ENCODE measurements at regions not wholly inside any gene's neighbourhood (a gene's known extent, or its start where the extent isn't known, plus 50 kb on each side); places are given as distances from the start of the nearest gene placed in this dataset.
"Not testable (repeated sequence)": the region's sequence is repeated elsewhere in the genome, so short reads cannot be mapped to it uniquely, and the experiment has no call there.

DNA sequence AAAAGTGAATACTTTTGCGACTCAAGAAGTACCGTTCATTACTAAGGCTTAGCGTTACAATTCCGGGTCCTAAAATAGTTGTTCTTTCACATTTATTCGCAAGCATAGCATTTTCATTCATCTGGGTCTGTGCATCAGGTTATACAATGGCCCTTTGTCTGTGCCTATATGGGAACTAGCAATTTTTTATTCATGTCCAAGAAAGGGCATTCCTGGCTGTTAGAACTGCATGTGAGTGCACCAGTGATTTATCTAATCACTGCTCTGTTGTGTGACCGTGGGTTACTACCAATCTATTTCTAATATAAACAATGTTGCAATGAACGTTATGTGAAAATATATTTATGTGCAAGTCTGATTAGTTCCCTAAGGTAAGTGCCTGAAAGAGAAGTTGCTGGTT is 63.8 kb downstream of the SPANXA1 start:
- not testable (repeated sequence) for DNase-seq (ENCODE audit: low read depth)

DNA sequence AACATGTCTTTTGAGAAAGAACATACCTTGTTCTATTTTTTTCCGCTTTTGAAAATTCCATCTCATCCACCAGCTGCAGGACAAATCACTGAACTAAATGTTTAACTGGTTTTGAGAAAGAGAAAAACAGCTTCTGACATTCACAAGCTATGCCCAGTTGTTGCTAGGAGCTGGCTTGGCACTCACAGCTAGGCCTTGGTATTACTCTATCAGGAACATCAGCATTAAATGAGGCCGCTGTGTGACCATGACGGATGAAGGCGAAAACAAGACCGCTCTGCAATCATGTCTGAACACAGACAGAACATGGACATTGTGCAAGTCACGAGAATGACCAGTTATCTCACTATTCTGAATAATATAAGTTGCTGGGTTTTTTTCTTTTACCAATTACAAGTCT is 108.8 kb downstream of the SPANXA1 start:
- not testable (repeated sequence) for DNase-seq (ENCODE audit: low read depth)

DNA sequence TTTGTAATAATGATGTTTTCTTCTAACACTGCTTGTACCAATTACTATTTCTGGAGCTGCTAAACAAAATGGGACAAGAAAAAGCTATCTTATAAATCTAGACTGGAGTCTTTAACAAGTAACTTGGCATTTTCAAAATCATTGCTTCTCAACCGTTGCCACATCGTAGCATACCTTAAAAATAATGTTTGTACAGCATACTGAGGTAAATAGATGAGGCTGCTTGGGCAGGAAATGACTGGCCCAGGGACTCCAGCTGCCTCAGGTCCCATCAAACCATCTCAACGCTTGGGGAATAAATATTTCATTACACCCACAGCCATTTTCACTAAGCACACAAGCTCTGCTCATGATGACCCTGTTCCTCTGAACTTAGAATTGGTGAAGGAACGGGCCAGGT is 115.1 kb downstream of the SPANXA1 start:
- DNase-seq (ENCODE audit: low read depth): peak; percentile 42

DNA sequence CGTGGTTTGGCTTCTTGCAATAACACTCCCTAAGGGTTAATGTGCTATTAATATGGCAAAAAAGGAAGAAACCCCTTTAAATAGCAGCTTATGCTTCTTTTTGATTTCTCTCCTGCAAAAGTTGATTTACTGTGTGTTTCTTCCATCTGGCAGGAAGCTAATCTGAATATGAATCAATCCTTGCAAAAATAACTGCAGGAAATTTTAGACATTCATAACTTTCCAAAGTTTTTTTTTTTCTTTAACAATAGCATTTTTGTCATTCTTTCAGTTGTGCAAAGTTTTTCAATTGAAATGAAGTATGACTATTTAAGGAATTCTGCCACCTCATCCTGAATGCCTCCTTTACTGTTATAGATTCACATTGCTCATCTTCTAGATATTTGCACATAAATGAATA is 115.6 kb downstream of the SPANXA1 start:
- peak; percentile 74 for DNase-seq (ENCODE audit: low read depth)

DNA sequence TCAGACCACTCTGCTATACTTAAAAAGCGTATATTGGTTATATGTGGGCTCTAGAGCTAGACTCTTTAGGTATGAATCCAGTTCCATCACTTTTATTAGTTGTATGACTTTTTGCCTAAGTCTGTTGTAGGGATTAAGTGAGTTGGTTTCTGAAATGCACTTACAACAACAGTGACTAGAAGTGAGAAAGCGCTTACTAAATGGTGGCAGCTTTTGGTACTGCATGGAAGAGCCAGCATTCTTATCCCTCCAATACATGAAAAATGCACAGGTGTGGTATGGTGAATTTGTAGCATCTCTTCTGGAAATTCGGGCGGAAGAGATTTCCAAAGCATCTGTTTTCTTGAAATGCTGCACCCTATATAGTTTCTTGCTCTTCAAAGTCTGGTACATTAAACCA is 117.1 kb downstream of the SPANXA1 start:
- DNase-seq (ENCODE audit: low read depth): no peak

DNA sequence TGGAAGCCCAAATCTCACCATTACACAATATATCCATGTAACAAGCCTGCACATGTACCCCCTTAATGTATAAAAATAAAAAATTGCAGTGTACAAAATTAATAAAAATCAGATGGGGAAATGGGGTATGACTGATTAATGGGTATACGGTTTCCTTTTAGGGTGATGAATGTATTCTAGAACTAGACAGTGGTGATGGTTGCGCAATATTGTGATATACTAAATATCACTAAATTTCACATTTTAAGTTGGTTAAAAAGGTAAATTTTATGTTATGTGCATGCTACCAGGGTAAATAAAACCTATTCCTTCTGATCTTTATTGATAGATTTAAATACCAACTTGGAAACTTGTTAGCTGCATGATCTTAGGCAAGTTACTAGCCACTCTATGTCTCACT is 129.4 kb downstream of the SPANXA1 start:
- DNase-seq (ENCODE audit: low read depth): no peak

DNA sequence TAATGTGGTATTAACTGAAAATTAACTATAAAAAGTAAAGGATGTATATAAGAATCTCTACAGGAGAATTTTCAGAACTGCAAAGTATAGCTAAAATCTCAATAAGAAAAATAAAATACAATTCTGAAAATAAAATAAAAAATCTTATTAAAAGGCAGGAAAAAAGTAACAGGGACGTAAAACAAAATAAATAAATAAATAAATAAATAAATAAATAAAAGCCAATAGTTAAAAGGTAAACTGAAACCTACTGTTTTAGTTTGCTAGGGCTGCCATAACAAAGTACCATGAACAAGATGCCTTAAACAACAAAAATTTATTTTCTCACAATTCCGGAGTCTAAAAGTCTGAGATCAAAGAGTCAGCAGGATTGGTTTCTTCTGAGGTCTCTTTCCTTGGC is 140.6 kb downstream of the SPANXA1 start:
- DNase-seq (ENCODE audit: low read depth): no peak

DNA sequence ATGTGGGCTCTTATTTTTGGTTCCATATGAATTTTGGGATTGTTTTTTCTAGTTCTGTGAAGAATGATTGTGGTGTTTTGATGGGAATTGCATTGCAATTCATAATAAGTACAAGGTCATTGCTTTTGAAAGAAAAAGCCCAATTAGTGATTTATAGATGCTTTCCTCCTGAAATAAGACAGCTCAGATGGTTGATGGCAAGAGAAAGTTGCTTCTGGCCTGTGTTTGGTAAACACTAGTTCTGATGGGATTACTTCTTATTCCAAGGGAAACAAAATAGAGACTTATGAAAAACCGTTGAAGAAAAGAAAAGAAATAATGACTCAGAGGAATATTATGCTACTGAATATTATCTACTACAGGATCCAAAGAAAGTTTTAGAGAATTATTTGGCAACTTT is 144.9 kb downstream of the SPANXA1 start:
- DNase-seq (ENCODE audit: low read depth): peak; percentile 6

DNA sequence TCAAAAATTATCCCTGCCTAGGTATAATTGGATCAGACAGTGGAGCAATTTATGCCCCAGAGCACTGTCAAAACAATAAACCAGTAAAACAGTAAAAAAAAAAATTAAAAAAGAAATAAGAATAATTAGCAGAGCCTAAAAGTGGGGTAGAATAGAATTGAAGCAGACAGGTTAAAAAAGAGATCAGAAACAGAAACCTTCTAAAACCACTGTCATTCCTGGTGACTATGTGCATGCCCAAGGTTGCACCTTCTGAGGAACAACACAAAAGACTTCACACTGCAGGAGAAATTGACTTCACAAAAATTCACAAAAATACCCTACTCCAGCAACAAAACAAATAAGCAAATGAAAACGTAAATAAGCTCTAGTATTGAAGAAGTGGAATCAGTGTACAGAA is 168.6 kb downstream of the SPANXA1 start:
- no peak for DNase-seq (ENCODE audit: low read depth)

DNA sequence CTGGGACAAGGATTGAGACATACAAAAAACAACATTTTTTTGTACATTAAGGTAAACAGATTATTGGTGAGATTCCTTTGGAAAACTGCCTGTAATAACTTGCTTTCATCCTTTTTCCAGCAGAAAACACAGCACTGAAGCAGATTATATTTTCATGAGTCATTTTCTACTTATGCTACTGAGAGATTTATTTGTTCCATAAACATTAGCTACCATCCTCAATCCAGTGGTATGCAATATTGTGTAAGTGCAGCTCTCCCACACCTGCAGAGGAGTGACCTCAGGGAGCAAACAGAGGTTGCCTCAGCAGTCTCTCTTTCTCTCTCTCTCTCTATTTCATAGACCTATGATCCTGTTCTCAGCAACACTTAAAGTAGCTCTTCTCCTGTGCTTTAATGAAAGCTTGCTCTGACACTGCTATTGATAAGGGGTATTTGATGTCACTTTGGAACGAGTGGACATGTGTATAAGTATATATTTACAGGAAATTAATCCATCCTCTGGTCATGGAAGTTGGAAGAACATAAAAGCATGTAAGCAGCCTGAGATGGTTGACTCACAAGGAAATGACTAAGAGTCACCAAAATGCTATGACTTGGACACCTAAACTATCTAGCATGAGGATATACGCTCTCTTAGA is 163.7 kb upstream of the SPANXC start:
- DNase-seq (ENCODE audit: low read depth): peak; percentile 77

DNA sequence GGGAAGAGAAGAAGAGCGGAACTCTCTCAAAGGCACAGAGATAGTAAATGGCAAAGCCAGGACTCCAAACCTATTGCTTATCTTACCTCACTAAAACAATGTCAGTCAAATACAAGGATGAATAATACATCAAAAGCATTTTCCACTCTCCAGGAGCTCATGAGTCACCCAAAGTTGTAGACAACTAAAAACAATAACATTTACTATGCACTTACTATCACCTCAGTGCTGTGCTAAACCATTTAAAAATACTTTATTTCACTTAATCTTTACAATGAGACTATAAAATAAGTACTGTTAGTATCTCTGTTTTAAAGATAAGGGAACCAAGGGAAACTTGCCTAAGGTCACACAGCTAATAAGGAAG is 163.2 kb upstream of the SPANXC start:
- DNase-seq (ENCODE audit: low read depth): no peak

DNA sequence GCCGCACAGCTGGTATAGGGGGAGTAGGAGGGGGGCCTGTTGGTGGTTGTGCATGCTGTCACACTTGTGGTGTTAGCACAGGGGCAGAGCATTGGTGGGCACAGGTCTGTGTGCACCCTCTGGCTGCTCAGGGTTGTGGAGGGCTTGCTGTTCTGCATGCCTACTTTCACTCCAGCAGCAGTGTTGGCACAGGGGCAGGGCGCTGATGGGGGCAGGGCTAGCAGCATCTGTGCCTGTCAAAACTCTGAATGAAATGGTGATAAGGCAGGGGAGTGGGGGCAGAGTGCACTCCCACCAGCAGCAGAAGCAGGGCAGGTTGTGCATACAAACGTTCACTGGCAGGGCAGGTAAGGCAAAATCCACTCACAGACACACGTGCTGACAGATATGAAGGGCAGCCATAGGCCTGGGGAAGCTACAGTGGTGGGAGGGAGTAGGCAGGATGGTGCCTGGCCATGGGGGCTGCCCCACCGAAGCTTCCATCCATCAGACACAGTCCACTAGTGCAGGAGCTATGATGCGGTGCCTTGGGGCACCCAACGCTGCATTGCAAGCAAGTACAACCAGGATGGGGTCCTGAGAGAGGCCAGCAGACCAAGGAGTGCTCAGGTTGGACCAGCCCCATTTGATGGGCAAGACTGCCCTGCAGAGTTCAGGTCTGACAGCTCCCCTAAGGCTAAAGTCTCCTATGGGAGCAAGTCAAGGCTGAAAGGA is 160.7 kb upstream of the SPANXC start:
- no peak for DNase-seq (ENCODE audit: low read depth)

DNA sequence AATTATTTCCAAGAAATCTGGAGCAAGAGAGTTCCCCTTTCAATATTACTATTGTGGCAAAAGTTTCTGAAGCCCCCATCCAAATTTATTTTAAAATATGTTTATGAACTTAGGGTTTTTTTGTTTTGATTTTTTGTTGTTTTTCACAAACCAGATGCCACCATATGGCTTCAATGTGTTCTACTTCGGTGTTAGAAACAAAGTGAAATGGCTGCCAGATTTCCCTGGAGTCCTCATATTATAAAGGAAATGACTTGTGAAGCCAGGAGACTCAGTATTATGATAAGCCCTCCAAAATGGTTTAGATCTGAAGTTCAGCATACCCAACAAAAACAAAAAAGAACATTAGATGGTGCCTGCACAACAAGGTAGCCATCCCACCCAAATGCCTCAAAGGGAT is 154.2 kb upstream of the SPANXC start:
- DNase-seq (ENCODE audit: low read depth): no peak

DNA sequence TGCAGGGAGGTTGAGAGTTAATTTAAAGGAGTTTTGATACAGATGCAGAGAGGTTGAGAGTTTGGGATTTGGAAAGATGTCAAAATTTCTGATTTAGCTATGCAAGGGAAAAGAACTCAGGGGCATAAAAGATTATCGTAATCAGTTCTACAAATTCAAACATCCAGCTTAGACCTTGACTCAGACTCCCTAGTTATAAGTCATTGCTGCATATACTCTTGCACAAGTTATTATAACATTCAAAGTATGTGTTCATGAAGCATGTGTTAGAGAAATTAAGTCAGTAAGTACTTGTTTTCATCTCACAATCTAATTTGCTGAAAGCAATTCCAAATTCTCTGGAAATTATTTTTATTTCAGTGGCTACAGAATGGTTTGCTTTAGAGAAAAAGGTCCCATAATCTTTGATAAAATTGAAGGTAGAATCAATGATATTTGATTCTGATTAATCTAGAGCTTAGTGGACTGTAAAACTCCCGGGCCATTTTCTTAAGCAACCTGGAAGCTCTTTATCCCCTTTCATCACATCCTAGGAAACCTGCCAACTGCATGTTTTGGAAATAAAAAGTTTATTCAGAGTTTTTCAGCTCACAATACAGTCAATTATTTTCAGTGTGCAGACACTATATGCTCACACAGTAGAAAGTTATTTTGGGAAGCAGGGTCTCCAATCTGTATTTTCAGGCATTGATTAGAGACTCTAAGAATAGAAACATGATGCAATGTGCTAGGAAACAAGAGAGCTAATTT is 132.9 kb upstream of the SPANXC start:
- DNase-seq (ENCODE audit: low read depth): no peak

DNA sequence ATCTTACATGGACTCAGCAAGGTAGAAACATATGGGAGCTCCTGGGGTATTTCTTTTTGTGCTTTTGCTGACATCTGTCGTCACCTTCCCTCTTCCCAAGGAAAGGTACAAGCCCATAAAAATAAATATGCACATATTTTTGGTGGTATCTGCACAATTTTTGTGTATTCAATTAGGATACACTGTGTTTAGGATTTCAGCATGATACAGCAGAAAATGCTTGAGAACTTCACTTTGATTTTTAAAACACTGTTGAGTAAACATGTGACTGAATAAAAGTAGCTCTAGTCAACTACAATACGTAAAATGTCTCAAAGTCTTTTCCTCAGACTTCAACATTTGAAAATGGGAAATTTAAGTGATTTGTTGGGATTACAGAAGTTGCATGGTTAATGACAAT is 99.4 kb upstream of the SPANXC start:
- DNase-seq (ENCODE audit: low read depth): no peak

DNA sequence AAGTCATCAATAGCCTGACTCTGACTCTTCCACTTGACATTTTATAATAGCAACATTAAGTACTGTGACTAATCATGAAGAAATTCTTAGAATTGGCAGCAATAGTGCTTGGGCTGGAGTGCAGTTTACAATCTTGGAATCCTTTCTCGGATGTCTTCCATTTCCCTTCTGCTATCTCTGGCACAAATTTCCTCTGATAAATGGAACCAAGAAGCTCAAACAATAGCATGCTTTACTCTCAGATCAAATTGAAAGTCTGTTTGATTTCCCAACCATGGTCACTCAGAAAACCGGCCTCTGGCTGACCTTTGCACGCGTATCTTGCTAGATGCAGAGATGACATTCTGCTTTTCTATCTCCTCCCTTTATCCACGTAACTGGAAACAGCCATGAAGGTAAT is 99.0 kb upstream of the SPANXC start:
- DNase-seq (ENCODE audit: low read depth): peak; percentile 72

DNA sequence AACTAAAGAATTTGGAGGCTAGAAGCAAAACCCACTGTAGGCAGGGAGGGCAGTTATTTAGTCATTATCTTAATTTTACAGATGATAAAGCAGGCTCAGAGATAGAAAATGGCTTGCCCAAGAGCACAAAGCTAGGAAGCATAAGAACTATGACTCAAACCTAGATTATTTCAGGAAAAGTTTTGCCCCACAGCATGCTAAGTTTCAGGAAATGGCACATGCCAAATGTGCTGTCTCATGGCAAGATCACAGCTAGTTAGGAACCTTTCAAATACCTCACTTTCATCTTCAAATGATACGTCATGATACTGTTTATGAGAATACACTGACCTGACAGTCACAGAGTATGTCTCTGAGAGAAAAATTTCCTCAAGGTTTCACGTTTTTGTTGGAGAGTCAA is 78.5 kb upstream of the SPANXC start:
- DNase-seq (ENCODE audit: low read depth): no peak

DNA sequence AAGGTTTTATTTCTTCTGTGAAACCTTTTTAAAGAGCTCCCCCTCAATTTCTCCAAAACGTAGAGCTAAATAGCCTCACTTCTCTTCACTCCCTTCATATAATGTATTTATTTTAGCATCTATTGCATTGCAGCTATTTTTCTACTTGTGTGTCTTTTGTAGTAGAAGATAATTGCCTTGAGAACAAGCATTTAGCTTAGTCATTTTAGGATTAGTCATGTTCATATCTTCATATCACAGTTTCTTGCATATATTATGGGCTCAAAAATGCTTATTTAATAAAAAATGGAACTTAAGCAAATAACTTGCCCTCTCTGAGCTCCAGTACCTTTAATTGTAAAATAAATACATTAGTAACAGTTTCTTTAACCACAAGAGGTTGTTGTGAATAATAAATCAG is 72.1 kb upstream of the SPANXC start:
- peak; percentile 11 for DNase-seq (ENCODE audit: low read depth)

DNA sequence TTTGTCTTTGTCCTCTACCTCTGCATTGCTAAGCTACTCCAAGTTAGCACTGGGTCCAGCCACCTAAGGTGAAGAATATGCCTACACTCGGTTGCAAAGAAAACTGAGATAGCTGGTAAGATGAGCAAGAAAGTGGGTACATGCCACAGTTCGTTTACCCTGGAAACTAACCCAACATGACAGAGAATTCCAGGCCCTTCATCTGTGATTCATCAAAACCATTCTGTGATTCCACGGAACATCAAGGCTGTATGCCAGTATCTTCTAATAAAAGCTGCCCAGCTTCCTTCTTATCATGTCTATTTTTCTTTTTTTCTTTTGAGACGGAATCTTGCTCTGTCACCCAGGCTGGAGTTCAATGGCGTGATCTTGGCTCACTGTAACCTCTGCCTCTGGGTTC is 58.7 kb upstream of the SPANXC start:
- peak; percentile 21 for DNase-seq (ENCODE audit: low read depth)

All from EH (cell line).